Mucosa of stomach (tissue), 1 donor: ENCODE measurements at regions not wholly inside any gene's neighbourhood (a gene's known extent, or its start where the extent isn't known, plus 50 kb on each side); places are given as distances from the start of the nearest gene placed in this dataset.
A peak's percentile ranks its signal among the peaks of the same experiment; 100 is the strongest.
"Not testable (repeated sequence)": the region's sequence is repeated elsewhere in the genome, so short reads cannot be mapped to it uniquely, and the experiment has no call there.

ENCODE experiments used
- H3K27me3 ChIP-seq: one replicate; pipeline ENCODE4 v1.7.0; 2013; ENCODE audit warnings: mild to moderate bottlenecking, low read length; ENCODE audit not compliant: control insufficient read depth, insufficient read depth
- H3K36me3 ChIP-seq: one replicate; pipeline ENCODE4 v1.7.0; 2013; ENCODE audit warnings: low read length; ENCODE audit not compliant: control insufficient read depth, insufficient read depth
- H3K4me1 ChIP-seq: one replicate; pipeline ENCODE4 v1.7.0; 2013; ENCODE audit warnings: mild to moderate bottlenecking, low read length; ENCODE audit not compliant: control insufficient read depth, insufficient read depth
- H3K4me3 ChIP-seq: one replicate; pipeline ENCODE4 v1.7.0; 2013; ENCODE audit warnings: low read length
- H3K9ac ChIP-seq: one replicate; pipeline ENCODE4 v1.7.0; 2013; ENCODE audit warnings: mild to moderate bottlenecking, low read length, moderate library complexity
- H3K9me3 ChIP-seq: one replicate; pipeline ENCODE4 v1.7.0; 2013; ENCODE audit warnings: mild to moderate bottlenecking, low read length, moderate library complexity; ENCODE audit not compliant: control insufficient read depth
- donor health status: Pancreatic carcinoma.

DNA sequence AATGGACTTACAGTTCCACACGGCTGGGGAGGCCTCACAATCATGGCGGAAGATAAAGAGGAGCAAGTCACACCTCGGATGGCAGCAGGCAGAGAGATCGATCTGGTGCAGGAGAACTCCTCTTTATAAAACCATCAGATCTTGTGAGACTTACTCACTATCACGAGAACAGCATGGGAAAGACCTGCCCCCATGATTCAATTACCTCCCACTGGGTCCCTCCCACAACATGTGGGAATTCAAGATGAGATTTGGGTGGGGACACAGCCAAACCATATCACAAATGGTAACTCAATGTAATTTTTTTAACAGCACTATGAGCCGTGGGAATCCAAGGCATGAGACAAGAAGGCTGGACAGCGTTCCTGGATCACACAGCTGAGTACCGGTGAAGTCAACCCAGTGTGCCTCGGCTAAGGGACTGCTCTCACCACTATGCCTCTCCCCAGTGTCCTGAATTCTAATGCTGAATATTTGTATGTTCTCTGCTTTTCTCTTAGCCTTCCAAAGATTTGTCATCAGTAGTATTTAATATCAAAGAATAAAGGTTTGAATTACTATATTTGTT lies 84.3 kb downstream of the IRS2 start:
- not testable (repeated sequence) for H3K9me3 ChIP-seq

DNA sequence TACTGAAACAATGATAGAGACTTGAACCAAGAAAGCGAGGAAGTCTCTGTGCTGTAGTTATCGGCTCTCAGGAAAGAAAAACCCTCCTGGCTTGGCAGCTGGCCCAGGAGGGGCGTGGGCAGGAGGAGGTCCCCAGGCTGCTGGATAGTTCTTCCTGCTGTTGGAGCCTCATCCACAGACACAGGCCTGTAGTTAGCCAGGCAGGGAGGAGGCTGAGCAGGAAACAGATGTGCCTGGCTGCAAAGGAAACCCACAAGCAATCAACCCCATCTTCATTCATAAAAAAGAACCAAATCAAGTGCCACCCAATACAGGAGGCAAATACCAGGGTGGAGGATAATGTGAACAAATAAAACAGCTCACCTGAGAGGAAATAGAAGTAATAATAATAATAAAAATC lies 86.2 kb downstream of the IRS2 start:
- Histone ChIP-seq H3K4me1 (peaks cover 4% of the 10 kb centered on the region), H3K36me3 (no peaks in the 10 kb centered on the region), H3K9ac (no peak overlapping the region), H3K4me3 (no peak overlapping the region), H3K9me3 (no peaks in the 10 kb centered on the region), H3K27me3 (no peaks in the 10 kb centered on the region)

More for the DNA sequence above, 84.3 kb downstream of the IRS2 start:
- H3K27me3 ChIP-seq, H3K4me3 ChIP-seq, H3K4me1 ChIP-seq, H3K9ac ChIP-seq, H3K36me3 ChIP-seq: not testable (repeated sequence)

DNA sequence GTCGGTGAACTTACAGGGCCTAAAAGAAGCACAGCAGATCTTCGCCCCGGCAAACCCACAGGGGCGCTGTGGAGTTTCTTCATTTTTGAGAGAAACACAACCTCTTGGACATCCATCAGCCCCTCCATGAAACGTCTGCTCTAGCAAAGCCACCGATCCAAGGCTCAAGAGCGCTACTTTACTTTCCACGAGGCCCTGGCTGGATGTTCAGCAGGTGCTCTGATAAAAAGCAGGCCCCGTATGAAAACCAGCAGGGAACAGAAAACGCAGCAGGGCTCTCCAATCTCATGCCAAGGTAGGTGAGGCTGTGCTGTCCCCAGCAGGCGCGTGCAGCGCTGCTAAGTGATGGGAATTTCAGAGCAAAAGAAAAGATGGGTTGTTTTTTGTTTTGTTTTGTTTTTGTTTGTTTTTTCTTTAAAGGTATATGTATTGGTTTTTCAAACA lies 86.7 kb downstream of the IRS2 start:
- Histone ChIP-seq H3K9me3 (no peaks in the 10 kb centered on the region), H3K36me3 (no peaks in the 10 kb centered on the region), H3K4me3 (no peak overlapping the region), H3K27me3 (no peaks in the 10 kb centered on the region), H3K4me1 (peaks cover 4% of the 10 kb centered on the region), H3K9ac (no peak overlapping the region)

GRCh38 chr13:109698779-109699178 lies 87.6 kb downstream of the IRS2 start:
- H3K27me3 ChIP-seq, result no peaks in the 10 kb centered on the region
- no peak overlapping the region for H3K9ac ChIP-seq
- H3K4me1 ChIP-seq, result peaks cover 4% of the 10 kb centered on the region
- H3K9me3 ChIP-seq, result no peaks in the 10 kb centered on the region
- no peaks in the 10 kb centered on the region for H3K36me3 ChIP-seq
- H3K4me3 ChIP-seq, result no peak overlapping the region

GRCh38 chr13:109697936-109698335 lies 88.4 kb downstream of the IRS2 start:
- Histone ChIP-seq H3K27me3 (no peaks in the 10 kb centered on the region), H3K9me3 (no peaks in the 10 kb centered on the region), H3K9ac (no peak overlapping the region), H3K4me1 (peaks cover 4% of the 10 kb centered on the region), H3K4me3 (no peak overlapping the region), H3K36me3 (no peaks in the 10 kb centered on the region)

DNA sequence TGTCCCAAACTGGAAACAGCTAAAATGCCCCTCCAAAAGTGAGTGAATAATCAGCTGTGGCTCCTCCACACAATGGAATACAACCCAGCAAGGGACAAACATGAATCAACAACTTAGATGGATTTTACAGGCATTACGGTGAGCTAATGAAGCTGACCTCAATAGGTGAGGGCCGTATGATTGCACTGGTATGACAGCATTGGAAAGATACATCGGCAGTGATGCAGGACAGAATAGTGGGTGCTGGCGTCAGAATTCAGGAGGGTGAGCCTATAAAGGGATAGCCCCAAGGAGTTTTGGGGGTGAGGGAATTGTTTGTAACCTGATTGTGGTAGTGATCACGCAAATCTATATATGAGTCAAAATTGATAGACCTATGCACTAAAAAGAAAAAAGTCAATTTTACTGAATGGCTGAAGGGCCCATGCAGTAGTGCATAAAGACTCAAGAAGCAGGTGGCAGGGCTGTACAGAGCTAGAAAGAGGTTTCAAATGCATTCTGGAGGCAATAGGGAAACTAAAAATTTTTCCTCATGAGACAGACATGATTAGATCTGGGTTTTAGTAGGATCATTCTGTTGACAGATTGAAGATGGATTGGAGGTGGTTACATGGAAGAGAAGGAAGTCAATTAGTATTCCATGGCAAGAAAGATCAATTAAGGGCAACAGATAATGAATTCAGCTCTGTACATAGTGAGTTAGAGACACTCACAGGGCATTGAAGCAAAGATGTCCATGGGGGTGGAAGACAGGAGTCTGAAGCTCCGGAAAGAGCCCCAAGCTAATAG lies 90.8 kb downstream of the IRS2 start:
- H3K9ac ChIP-seq, result no peak overlapping the region
- peaks cover 4% of the 10 kb centered on the region for H3K4me1 ChIP-seq
- H3K27me3 ChIP-seq, result no peaks in the 10 kb centered on the region
- H3K36me3 ChIP-seq, result no peaks in the 10 kb centered on the region
- H3K4me3 ChIP-seq, result no peak overlapping the region
- H3K9me3 ChIP-seq, result no peaks in the 10 kb centered on the region

- no peaks in the 10 kb centered on the region for H3K9me3 ChIP-seq
- no peaks in the 10 kb centered on the region for H3K36me3 ChIP-seq
- no peaks in the 10 kb centered on the region for H3K27me3 ChIP-seq
- peaks cover 4% of the 10 kb centered on the region for H3K4me1 ChIP-seq
- no peak overlapping the region for H3K4me3 ChIP-seq
- H3K9ac ChIP-seq, result no peak overlapping the region
Measured at GRCh38 chr13:109694972-109695371, 91.4 kb downstream of the IRS2 start.

GRCh38 chr13:109693213-109693612 lies 93.2 kb downstream of the IRS2 start:
- no peak overlapping the region for H3K9ac ChIP-seq
- no peak overlapping the region for H3K4me3 ChIP-seq
- H3K9me3 ChIP-seq, result no peaks in the 10 kb centered on the region
- no peaks in the 10 kb centered on the region for H3K36me3 ChIP-seq
- no peaks in the 10 kb centered on the region for H3K27me3 ChIP-seq
- H3K4me1 ChIP-seq, result no peaks in the 10 kb centered on the region

DNA sequence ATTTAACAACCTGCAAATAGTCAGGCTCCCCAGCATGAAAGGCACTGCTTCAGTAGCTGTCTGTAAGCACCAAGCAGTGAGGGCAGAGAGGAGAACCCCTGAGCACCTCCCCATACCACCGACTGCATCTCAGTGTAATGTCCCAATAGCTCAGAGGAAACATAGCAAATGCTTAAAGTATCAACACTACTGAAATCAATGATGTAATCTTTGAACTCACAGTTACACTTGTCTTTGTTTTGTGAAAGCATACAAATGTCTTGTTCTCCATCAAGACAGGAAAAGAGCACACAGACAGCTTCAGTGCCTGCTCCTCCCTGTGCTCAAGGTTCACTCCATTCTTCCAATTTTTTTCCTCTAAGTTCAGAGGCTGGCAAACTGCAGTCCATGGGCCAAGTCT lies 94.7 kb downstream of the IRS2 start:
- H3K4me1 ChIP-seq, result peaks cover 9% of the 10 kb centered on the region
- no peaks in the 10 kb centered on the region for H3K36me3 ChIP-seq
- no peak overlapping the region for H3K4me3 ChIP-seq
- no peaks in the 10 kb centered on the region for H3K9me3 ChIP-seq
- H3K27me3 ChIP-seq, result no peaks in the 10 kb centered on the region
- H3K9ac ChIP-seq, result no peak overlapping the region

- H3K9me3 ChIP-seq, result no peaks in the 10 kb centered on the region
- no peak overlapping the region for H3K9ac ChIP-seq
- no peak overlapping the region for H3K4me3 ChIP-seq
- no peaks in the 10 kb centered on the region for H3K27me3 ChIP-seq
- H3K36me3 ChIP-seq, result no peaks in the 10 kb centered on the region
- peaks cover 37% of the 10 kb centered on the region for H3K4me1 ChIP-seq
Measured at GRCh38 chr13:109687559-109688448, 98.6 kb downstream of the IRS2 start.

DNA sequence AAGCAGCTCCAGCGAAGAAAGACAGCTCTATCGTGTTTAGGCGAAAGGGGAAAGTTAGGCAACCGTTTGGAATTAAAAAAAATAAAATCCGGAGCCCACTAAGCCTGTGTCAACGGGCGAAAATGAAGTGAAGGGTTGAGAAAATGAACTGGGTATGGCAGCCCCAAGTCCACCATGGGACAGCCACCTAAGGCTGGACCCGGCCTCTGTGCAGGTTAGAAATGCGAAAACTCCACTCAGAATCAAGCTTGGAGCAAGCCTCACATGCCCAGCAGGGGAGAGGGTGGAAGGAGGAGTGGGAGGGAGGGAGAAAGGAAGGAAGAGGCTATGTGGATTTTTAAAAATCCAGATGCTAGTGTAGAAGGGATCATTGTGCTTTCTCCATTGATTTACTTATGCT lies 101.2 kb downstream of the IRS2 start:
- H3K27me3 ChIP-seq, result no peaks in the 10 kb centered on the region
- H3K36me3 ChIP-seq, result no peaks in the 10 kb centered on the region
- H3K9me3 ChIP-seq, result no peaks in the 10 kb centered on the region
- H3K9ac ChIP-seq, result peak overlapping the region; percentile 54
- no peak overlapping the region for H3K4me3 ChIP-seq
- peaks cover 37% of the 10 kb centered on the region for H3K4me1 ChIP-seq

DNA sequence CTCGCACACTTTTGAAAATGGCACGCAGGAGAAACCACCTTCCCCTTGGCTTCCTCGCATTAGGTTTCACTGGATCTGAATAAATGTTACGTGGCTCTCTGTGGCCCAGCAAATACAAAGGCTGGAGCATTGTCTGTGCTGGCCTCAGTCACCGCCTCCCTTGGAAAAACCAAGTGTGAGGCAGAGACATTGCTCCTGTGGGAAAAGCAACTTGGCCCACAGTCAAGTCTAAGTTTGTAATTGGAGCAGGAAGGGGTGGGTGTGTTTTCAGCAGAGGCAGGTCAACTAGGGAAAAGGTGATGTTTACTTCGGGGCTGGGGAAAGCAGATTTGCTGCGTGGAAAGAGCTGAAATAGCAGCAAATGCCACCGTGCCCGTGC lies 101.6 kb downstream of the IRS2 start:
- peaks cover 37% of the 10 kb centered on the region for H3K4me1 ChIP-seq
- H3K4me3 ChIP-seq, result no peak overlapping the region
- H3K36me3 ChIP-seq, result no peaks in the 10 kb centered on the region
- no peaks in the 10 kb centered on the region for H3K27me3 ChIP-seq
- H3K9me3 ChIP-seq, result no peaks in the 10 kb centered on the region
- peak overlapping the region; percentile 54 for H3K9ac ChIP-seq
